NCI-H82 treated with DMSO at 0.1 percent for 48 hours (cell line): ENCODE measurements at regions not wholly inside any gene's neighbourhood (a gene's known extent, or its start where the extent isn't known, plus 50 kb on each side); places are given as distances from the start of the nearest gene placed in this dataset.

ENCODE experiments used
- DNase-seq: peaks from one replicate; lab custom pipeline; 2025; ENCODE audit not compliant: unreplicated experiment; lab: John Stamatoyannopoulos, UW

- no peak for DNase-seq
These were observed 505.3 kb upstream of the CPEB2 start for GRCh38 chr4:14496969-14497368.

DNA sequence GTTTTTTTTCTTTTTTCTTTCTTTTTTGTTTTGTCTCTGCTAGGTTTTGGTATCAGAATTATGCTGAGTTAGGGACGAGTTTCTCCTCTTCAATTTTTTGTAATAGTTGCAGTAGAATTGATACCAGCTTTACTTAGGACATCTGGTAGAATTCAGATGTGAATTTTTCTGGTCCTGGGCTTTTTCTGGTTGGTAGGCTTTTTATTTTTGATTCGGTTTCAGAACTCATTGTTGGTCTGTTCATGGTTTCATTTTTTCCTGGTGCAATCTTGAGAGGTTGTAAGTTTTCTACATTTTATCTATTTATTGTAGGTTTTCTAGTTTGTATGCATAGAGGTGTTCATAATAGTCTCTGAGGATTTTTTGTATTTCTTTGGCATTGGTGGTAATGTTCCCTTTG lies 498.1 kb upstream of the CPEB2 start:
- no peak for DNase-seq

- DNase-seq = no peak
These were observed 488.8 kb upstream of the CPEB2 start for GRCh38 chr4:14513471-14513870.

GRCh38 chr4:14515556-14515955 lies 486.7 kb upstream of the CPEB2 start:
- no peak for DNase-seq

GRCh38 chr4:14518136-14518535 lies 484.1 kb upstream of the CPEB2 start:
- no peak for DNase-seq

DNA sequence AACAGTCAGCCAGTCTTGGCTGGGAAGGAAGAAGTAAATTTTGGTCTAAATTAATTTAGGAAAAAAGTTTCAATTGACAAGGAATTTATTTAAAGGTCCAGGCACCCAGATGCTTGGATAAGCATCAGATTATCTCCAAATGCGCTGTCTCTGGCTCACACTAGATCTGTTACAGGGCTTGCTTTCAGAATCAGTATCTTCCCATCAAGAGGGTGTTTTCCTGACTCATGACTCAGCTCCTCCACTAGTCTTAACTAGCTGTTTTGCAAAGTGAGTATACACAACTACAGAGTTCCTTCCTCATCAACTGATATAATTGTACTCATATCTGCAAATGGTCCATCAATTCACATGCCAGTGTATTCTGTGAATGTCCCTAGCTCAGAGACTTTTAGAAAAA lies 482.1 kb upstream of the CPEB2 start:
- DNase-seq = no peak

- no peak for DNase-seq
These were observed 478.0 kb upstream of the CPEB2 start for GRCh38 chr4:14524276-14524675.

DNA sequence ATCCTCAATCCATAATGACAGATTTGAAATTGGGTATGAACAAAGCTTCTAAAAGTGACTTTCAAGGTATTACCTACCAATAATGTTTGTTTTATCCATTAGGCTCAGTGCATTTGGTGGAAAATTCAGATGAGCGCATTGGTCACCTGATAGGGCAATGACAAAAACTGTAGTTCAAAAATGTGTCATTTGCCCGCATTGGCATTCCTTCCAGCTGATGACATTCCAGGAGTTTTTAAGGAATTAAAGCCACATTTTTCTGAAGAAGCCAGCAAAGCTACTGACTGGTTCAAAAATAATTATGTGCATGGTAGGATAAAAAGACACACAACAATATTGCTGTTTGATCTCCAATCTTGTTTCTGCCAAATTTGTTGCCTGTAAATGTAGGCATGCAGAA lies 473.4 kb upstream of the CPEB2 start:
- DNase-seq = no peak

DNA sequence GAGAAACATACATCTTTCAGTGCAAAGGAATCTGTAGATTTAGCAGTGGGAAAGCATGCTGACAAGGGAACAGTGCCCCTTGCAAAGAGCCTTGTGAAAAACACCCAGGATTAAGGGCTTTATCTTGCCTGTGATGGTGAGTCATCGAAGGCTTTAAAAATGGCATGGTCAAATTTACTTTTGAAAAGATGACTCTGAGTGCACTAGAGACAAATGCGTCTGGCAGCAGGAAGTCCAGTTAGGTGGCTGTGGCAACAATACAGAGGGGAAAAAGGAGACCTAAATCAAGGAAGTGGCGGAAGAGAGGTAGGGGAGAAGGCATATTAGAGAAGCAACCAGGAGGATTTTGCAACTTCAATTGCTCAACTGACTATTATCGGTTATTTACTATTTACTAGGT lies 472.6 kb upstream of the CPEB2 start:
- no peak for DNase-seq

- DNase-seq = peak; percentile 65
These were observed 469.8 kb upstream of the CPEB2 start for GRCh38 chr4:14532436-14532835.

DNA sequence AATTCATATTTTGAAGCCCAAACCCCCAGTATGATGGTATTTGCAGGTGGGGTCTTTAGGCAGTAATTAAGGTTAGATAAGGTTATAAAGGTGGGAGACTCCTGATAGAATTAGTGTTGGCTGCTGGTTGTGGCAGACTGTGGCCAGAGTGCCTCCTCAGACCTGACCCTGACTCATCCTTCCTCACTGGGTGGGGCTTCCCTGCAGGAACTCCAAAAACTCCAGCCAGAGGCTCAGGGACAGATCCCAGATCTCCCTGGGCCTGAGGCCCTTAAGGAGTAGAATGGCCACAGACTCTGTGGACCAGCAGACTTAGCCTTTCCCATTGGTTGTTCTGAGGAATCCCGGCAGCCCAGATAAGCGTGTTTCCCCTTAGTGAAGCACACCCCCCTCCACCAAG lies 463.0 kb upstream of the CPEB2 start:
- no peak for DNase-seq

DNA sequence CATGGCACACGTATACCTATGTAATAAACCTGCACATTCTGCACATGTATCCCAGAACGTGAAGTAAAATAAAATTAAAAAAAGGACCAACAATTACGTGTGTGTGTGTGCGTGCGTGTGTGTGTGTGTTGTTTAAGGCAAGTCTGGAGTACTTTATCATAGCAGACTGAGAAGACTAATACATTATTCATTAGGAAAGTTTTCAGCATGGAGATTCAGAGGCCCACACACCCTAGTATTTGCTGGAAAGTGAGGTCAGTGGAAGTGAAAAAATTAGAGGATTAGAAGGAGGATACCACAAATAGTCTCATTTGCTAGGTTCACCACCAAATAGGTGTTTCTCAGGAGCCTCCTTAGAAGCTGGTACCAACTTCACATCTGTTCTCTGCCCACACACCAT lies 457.1 kb upstream of the CPEB2 start:
- no peak for DNase-seq

GRCh38 chr4:14545807-14546206 lies 456.5 kb upstream of the CPEB2 start:
- DNase-seq = no peak

GRCh38 chr4:14552119-14552518 lies 450.2 kb upstream of the CPEB2 start:
- DNase-seq = no peak

GRCh38 chr4:14559646-14560045 lies 442.6 kb upstream of the CPEB2 start:
- no peak for DNase-seq

DNA sequence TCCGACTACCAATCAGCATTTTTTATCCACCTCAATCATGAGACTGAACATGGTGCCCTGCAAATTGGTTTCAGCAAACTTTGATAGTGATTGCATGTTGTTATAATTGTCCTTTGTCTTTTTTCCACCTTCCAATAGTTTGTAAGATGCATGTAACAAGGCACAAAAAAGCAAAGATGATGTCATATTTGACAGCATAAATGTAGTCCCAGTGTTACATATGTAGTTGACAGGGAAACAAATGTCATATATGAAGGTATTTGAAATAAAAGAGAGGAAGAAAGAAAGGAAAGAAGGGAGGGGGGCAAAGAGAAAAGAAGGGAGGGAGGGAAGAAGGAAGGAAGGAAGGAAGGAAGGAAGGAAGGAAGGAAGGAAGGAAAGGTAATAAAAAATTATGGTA lies 441.7 kb upstream of the CPEB2 start:
- DNase-seq = no peak

DNA sequence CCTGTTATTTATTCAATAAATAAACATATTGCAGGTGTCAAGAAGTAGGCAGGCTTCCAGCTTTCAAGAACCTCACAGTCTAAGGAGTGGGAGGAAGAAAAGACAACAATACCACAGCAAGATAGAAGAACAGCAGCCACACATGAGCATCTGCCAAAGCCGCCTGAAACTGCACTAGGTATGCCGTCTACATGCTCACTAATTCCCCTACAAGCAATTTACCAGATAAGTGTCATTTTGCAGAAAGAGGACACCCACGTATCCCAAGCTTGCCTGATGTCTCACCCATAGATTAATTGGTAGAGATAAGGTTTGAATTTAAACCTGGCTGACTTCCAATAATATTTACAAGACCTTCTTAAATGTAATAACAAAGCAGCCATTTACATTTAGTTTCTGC lies 439.4 kb upstream of the CPEB2 start:
- DNase-seq = no peak

- DNase-seq = no peak
These were observed 438.0 kb upstream of the CPEB2 start for GRCh38 chr4:14564281-14564680.

- no peak for DNase-seq
These were observed 435.8 kb upstream of the CPEB2 start for GRCh38 chr4:14566518-14566917.

GRCh38 chr4:14568351-14568750 lies 433.9 kb upstream of the CPEB2 start:
- DNase-seq = no peak

DNA sequence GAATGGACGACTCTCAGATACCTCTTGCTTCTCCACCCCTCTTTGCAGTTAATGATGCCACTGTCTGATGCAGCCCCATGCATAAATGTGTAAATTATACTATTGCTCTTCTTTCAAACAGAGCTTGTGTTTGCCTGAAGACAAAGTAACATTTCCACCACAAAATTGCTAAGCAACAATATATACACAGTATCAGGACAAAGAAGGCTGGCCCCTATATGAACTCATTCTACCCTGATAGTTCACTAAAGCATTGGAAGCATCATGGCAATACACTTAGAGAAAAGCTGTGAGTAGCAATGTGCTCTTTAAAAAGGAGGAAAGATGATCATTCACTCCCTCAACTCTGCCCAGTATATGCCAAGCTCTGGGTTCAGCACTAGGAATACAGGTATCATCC lies 427.0 kb upstream of the CPEB2 start:
- no peak for DNase-seq

DNA sequence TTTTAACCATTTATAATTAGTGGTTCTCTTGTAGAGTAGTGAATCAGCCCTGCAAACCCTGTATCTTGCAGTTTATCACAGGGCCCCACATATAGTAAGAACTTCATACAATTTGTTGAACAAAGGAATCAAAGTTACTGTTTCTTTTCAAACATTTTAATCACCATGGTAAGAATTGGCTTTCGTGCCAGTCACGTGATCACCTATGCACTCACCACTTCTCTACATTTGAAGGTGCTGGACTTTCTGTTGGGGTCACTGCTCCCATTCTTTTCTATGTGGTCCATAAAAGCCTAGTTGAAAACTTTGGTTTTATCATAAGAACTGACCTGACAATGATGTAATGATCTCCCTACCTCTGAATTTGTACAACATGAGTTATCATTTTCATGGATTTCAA lies 426.4 kb upstream of the CPEB2 start:
- no peak for DNase-seq

DNA sequence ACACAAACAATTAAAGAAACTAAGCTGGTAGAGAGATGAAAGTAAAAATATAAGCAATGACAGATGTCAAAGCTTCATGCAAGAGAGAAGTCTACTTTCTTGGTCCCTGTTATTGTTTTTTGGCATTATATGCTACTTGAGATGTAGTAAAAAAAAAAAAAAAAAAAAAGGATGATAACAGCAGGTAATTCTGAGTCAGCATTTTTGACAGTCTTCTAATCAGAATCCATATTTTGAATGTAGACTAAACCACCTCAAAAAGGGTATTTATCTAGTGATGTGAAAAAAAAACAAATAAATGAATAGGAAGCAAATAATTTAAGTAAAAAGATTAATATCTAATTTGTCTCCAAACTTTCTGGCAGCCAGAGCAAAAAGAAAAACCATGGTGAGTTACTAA lies 422.2 kb upstream of the CPEB2 start:
- DNase-seq = no peak

DNA sequence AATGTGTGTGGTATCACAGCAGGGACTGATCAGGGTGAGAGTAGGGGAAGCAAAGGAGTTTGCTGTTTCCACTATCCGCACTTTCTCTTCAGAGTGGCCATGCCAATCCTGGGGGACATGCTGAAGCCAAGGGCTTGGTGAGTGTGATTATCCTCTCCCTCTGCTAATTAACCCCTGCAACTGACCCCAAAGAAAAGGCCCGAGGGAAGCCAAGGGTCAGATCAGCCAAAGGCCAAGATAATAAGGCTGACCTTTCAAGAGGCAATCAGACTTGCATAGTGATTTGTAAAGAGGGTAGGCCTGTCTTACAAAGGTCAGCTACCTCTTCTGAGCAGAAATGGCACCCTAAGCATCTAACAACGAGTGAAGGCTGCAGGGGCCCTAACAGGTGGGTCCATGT lies 420.5 kb upstream of the CPEB2 start:
- no peak for DNase-seq
